ENCODE measurements at regions not wholly inside any gene's neighbourhood (a gene's known extent, or its start where the extent isn't known, plus 50 kb on each side); places are given as distances from the start of the nearest gene placed in this dataset.

GRCh38 chr11:93268287-93269040 is 62.1 kb upstream of the DEUP1 start:
- TF ChIP-seq REST (IDR thresholded peaks at IDR 0.05; ENCODE audit: borderline replicate concordance) (no peak), RAD21 (conservative IDR thresholded peaks at IDR 0.05) (no peak), EZH2 (IDR thresholded peaks at IDR 0.05; ENCODE audit: borderline replicate concordance, insufficient read depth, low read length, poor library complexity, severe bottlenecking) (no peak), SMC3 (conservative IDR thresholded peaks at IDR 0.05; ENCODE audit: poor library complexity) (no peak), MXI1 (conservative IDR thresholded peaks at IDR 0.05; ENCODE audit: poor library complexity, severe bottlenecking) (no peak), TAF1 (IDR thresholded peaks at IDR 0.05; ENCODE audit: low read depth) (no peak), EP300 (conservative IDR thresholded peaks at IDR 0.05; ENCODE audit: poor library complexity, severe bottlenecking) (no peak), CTCF (IDR thresholded peaks at IDR 0.05; ENCODE audit: poor library complexity, severe bottlenecking) (no peak), POLR2AphosphoS5 (IDR thresholded peaks at IDR 0.05) (no peak)

GRCh38 chr11:93271596-93271995 is 58.9 kb upstream of the DEUP1 start:
- Histone ChIP-seq H3K27me3 (ENCODE audit: insufficient read depth, low read depth, low read length) (no peaks in the 10 kb centered on the region), H3K4me2 (ENCODE audit: low read length) (no peak overlapping the region), H3K9ac (ENCODE audit: low read length) (no peak overlapping the region), H3K27ac (ENCODE audit: low read length) (no peak overlapping the region), H3F3A (ENCODE audit: insufficient read depth, low read length, poor library complexity, severe bottlenecking) (no peaks in the 10 kb centered on the region), H3K4me3 (ENCODE audit: low read length) (no peak overlapping the region), H3K9me3 (ENCODE audit: low read length) (no peaks in the 10 kb centered on the region), H3K36me3 (ENCODE audit: insufficient read depth, low read length) (no peaks in the 10 kb centered on the region), H3K79me2 (replicated peaks; ENCODE audit: insufficient read depth, low read length) (no peaks in the 10 kb centered on the region), H2AFZ (ENCODE audit: low read depth, low read length) (no peak overlapping the region), H4K20me1 (ENCODE audit: insufficient read depth) (no peaks in the 10 kb centered on the region), H3K9me2 (ENCODE audit: insufficient read depth, low read length) (no peaks in the 10 kb centered on the region)
- TF ChIP-seq TAF1 (IDR thresholded peaks at IDR 0.05; ENCODE audit: low read depth) (no peak), REST (IDR thresholded peaks at IDR 0.05; ENCODE audit: borderline replicate concordance) (no peak), RAD21 (conservative IDR thresholded peaks at IDR 0.05) (no peak), CTCF (IDR thresholded peaks at IDR 0.05; ENCODE audit: poor library complexity, severe bottlenecking) (no peak), SMC3 (conservative IDR thresholded peaks at IDR 0.05; ENCODE audit: poor library complexity) (no peak), POLR2AphosphoS5 (IDR thresholded peaks at IDR 0.05) (no peak), EZH2 (IDR thresholded peaks at IDR 0.05; ENCODE audit: borderline replicate concordance, insufficient read depth, low read length, poor library complexity, severe bottlenecking) (no peak), EP300 (conservative IDR thresholded peaks at IDR 0.05; ENCODE audit: poor library complexity, severe bottlenecking) (no peak), MXI1 (conservative IDR thresholded peaks at IDR 0.05; ENCODE audit: poor library complexity, severe bottlenecking) (no peak)

More at GRCh38 chr11:93268287-93269040, 62.1 kb upstream of the DEUP1 start:
- H3K4me2 ChIP-seq (ENCODE audit: low read length) = no peak overlapping the region
- no peaks in the 10 kb centered on the region for H3K79me2 ChIP-seq (replicated peaks; ENCODE audit: insufficient read depth, low read length)
- no peak overlapping the region for H3K27ac ChIP-seq (ENCODE audit: low read length)
- H3K9me2 ChIP-seq (ENCODE audit: insufficient read depth, low read length) = no peaks in the 10 kb centered on the region
- H3K9ac ChIP-seq (ENCODE audit: low read length) = no peak overlapping the region
- no peaks in the 10 kb centered on the region for H3K9me3 ChIP-seq (ENCODE audit: low read length)
- no peak overlapping the region for H3K4me3 ChIP-seq (ENCODE audit: low read length)
- H4K20me1 ChIP-seq (ENCODE audit: insufficient read depth) = no peaks in the 10 kb centered on the region
- H3K27me3 ChIP-seq (ENCODE audit: insufficient read depth, low read depth, low read length) = no peaks in the 10 kb centered on the region
- H3F3A ChIP-seq (ENCODE audit: insufficient read depth, low read length, poor library complexity, severe bottlenecking) = no peaks in the 10 kb centered on the region
- H2AFZ ChIP-seq (ENCODE audit: low read depth, low read length) = no peak overlapping the region
- H3K36me3 ChIP-seq (ENCODE audit: insufficient read depth, low read length) = no peaks in the 10 kb centered on the region

All from neural cell (in vitro differentiated cells).